Glutamatergic neuron (in vitro differentiated cells): ENCODE measurements at regions not wholly inside any gene's neighbourhood (a gene's known extent, or its start where the extent isn't known, plus 50 kb on each side); places are given as distances from the start of the nearest gene placed in this dataset.
"Not testable (repeated sequence)": the region's sequence is repeated elsewhere in the genome, so short reads cannot be mapped to it uniquely, and the experiment has no call there.

ENCODE experiments used
- DNase-seq: peaks from one replicate; pipeline ENCODE4 v3.0.0; 2022
- H3K27ac Mint-ChIP-seq: one replicate; pipeline ENCODE4 v1.8.0; 2020; ENCODE audit warnings: mild to moderate bottlenecking, mixed read lengths, inconsistent platforms; ENCODE audit not compliant: unreplicated experiment
- H3K27me3 Mint-ChIP-seq: one replicate; pipeline ENCODE4 v1.8.0; 2020; ENCODE audit warnings: mild to moderate bottlenecking, moderate library complexity, mixed read lengths, inconsistent platforms; ENCODE audit not compliant: unreplicated experiment
- H3K36me3 Mint-ChIP-seq: one replicate; pipeline ENCODE4 v1.8.0; 2020; ENCODE audit warnings: mild to moderate bottlenecking, mixed read lengths, inconsistent platforms; ENCODE audit not compliant: unreplicated experiment
- H3K4me1 Mint-ChIP-seq: one replicate; pipeline ENCODE4 v1.8.0; 2020; ENCODE audit warnings: mild to moderate bottlenecking, low read depth, mixed read lengths, inconsistent platforms; ENCODE audit not compliant: unreplicated experiment
- H3K4me3 Mint-ChIP-seq: one replicate; pipeline ENCODE4 v1.8.0; 2020; ENCODE audit warnings: mild to moderate bottlenecking, mixed read lengths, inconsistent platforms; ENCODE audit not compliant: unreplicated experiment
- H3K9me3 Mint-ChIP-seq: one replicate; pipeline ENCODE4 v1.8.0; 2020; ENCODE audit warnings: mild to moderate bottlenecking, moderate library complexity, mixed read lengths, inconsistent platforms; ENCODE audit not compliant: unreplicated experiment
- CTCF ChIP-seq: fragments of 200-600 bp; sonication (generic); IDR thresholded peaks from one replicate; pipeline ENCODE4 v1.5.0; 2021; ENCODE audit not compliant: partially characterized antibody, unreplicated experiment

DNA sequence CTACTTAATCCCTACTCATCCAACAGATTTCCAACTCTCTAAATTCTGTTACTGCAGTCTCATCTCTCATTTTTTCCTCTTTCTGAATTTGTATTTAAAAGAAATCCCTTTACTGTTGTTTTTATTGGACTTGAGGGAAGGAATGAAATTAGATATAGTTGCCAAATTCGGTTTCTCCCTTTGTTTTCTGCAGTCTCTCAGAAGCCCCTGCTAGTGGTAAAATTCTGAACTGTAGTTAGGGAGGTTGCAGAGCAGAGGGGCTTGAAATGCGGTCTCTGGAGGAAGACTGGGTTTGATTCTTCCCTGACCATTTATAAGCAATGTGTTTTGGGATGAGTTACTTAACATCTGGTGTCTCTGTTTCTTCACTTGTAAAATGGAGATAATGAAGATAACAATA lies 106.3 kb upstream of the TBX18 start:
- H3K27ac Mint-ChIP-seq: no peak overlapping the region
- TF ChIP-seq CTCF: no peak

GRCh38 chr6:84868149-84868548 lies 103.8 kb upstream of the TBX18 start:
- H3K27me3 Mint-ChIP-seq: no peaks in the 10 kb centered on the region
- no peak overlapping the region for H3K27ac Mint-ChIP-seq
- no peak for TF ChIP-seq CTCF

More for the DNA sequence above, 106.3 kb upstream of the TBX18 start:
- no peaks in the 10 kb centered on the region for H3K9me3 Mint-ChIP-seq
- no peak for DNase-seq
- no peaks in the 10 kb centered on the region for H3K36me3 Mint-ChIP-seq
- H3K4me3 Mint-ChIP-seq: no peak overlapping the region
- no peaks in the 10 kb centered on the region for H3K27me3 Mint-ChIP-seq
- peaks cover 2% of the 10 kb centered on the region for H3K4me1 Mint-ChIP-seq

GRCh38 chr6:84867521-84867920 lies 103.1 kb upstream of the TBX18 start:
- no peaks in the 10 kb centered on the region for H3K36me3 Mint-ChIP-seq
- H3K27me3 Mint-ChIP-seq: no peaks in the 10 kb centered on the region
- TF ChIP-seq CTCF: no peak
- no peaks in the 10 kb centered on the region for H3K9me3 Mint-ChIP-seq
- no peak for DNase-seq
- H3K4me1 Mint-ChIP-seq: peaks cover 2% of the 10 kb centered on the region
- H3K4me3 Mint-ChIP-seq: no peak overlapping the region
- no peak overlapping the region for H3K27ac Mint-ChIP-seq

More at GRCh38 chr6:84868149-84868548, 103.8 kb upstream of the TBX18 start:
- Mint-ChIP-seq H3K9me3 (no peaks in the 10 kb centered on the region), H3K4me3 (no peak overlapping the region), H3K4me1 (peaks cover 2% of the 10 kb centered on the region), H3K36me3 (no peaks in the 10 kb centered on the region)
- DNase-seq: no peak

DNA sequence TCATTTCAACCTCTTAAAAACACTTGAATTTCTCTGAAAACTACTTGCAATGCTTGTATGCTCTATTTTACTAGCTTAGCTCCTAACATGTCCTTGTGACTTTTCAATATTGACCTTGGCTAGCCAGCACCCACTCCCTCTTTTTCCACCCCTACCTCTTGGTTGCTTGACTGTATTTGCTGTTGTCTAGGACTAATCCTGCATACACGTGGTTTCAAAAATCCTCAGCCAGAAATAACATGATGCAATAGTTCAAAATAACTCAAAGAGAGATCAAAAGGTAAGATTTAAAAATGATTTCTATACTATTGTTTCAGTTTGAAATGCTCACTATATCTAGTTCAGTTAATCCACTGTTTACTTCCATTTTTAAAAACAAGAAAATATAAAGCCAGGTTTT lies 102.3 kb upstream of the TBX18 start:
- TF ChIP-seq CTCF: no peak
- Mint-ChIP-seq H3K9me3 (no peaks in the 10 kb centered on the region), H3K27me3 (no peaks in the 10 kb centered on the region), H3K27ac (no peak overlapping the region), H3K4me3 (no peak overlapping the region), H3K4me1 (peaks cover under 1% of the 10 kb centered on the region), H3K36me3 (no peaks in the 10 kb centered on the region)
- no peak for DNase-seq

- H3K36me3 Mint-ChIP-seq, DNase-seq, H3K27ac Mint-ChIP-seq, H3K27me3 Mint-ChIP-seq, H3K9me3 Mint-ChIP-seq, H3K4me3 Mint-ChIP-seq, H3K4me1 Mint-ChIP-seq: not testable (repeated sequence)
These were observed 101.0 kb upstream of the TBX18 start for GRCh38 chr6:84865372-84865771.

- Mint-ChIP-seq H3K4me1 (no peaks in the 10 kb centered on the region), H3K27me3 (no peaks in the 10 kb centered on the region), H3K9me3 (no peaks in the 10 kb centered on the region), H3K27ac (no peak overlapping the region), H3K36me3 (no peaks in the 10 kb centered on the region), H3K4me3 (no peak overlapping the region)
- TF ChIP-seq CTCF: no peak
- DNase-seq: no peak
These were observed 98.4 kb upstream of the TBX18 start for GRCh38 chr6:84862843-84863242.
